GM13976 (cell line): ENCODE measurements at regions not wholly inside any gene's neighbourhood (a gene's known extent, or its start where the extent isn't known, plus 50 kb on each side); places are given as distances from the start of the nearest gene placed in this dataset.

Source experiments
- DNase-seq: peaks from one replicate; pipeline ENCODE4 v3.0.0; 2012; ENCODE audit warnings: low spot score
- CTCF ChIP-seq: IDR thresholded peaks from 2 replicates; pipeline ENCODE4 v1.5.1; 2012; ENCODE audit warnings: borderline replicate concordance, mild to moderate bottlenecking; ENCODE audit not compliant: insufficient read depth; ENCODE audit errors: extremely low read depth, missing control alignments, control extremely low read depth
- in situ Hi-C: fragments of 300-500 bp; cut with MboI; formaldehyde crosslinking; loops from one replicate; pipeline ENCODE4 v1.12.0; 2022; ENCODE audit warnings: low sequenced_read_pairs, mixed read lengths, inconsistent platforms; ENCODE audit not compliant: unreplicated experiment

DNA sequence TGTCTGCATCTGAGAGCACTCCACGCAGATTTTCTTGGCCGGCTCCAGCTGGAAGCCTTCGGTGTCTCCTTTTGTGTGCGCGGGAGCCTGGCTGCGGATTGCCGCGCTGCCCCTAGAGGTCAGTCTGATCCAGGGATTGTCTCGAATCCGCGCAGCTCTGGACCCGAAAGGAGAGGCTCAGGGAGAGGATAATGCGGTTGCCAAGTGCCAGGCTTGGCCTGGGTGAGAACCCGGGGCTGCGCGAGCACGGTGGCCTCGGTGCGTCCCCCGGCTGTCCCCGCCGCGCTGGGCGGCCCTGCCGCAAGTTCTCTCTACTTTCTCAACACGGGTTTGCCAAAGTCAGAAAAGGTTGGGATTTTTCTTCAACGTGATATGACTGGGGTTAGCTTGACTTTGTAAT is 140.9 kb downstream of the ADCYAP1R1 start:
- TF ChIP-seq CTCF = peak; percentile 40
- in situ Hi-C loops = no loop called here
- DNase-seq = peak; percentile 53

GRCh38 chr7:31190906-31191305 is 138.8 kb downstream of the ADCYAP1R1 start:
- no peak for DNase-seq
- in situ Hi-C loops = no loop called here
- no peak for TF ChIP-seq CTCF

DNA sequence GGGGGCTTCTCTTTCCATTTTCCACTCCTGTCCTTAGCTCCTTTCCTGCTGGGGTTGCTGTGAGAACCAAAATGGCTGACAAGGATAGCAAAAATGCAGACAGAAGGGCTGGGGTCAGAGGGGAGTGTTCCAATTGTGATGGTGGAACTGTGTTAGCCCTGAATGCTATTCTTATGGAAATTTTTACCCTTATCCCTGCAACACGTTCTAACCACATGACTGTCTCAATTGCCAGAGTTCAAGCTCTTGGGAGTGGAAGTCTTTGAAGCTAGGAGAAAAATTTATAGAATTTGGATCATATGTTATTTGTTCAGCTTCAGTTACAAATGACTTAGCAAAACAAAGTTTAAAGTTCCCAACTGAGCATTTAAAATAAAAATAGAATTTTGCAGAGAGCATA is 134.1 kb downstream of the ADCYAP1R1 start:
- no peak for DNase-seq
- TF ChIP-seq CTCF = no peak
- in situ Hi-C loops = no loop called here

GRCh38 chr7:31175672-31176071 is 123.6 kb downstream of the ADCYAP1R1 start:
- TF ChIP-seq CTCF = no peak
- in situ Hi-C loops = no loop called here
- DNase-seq = no peak

DNA sequence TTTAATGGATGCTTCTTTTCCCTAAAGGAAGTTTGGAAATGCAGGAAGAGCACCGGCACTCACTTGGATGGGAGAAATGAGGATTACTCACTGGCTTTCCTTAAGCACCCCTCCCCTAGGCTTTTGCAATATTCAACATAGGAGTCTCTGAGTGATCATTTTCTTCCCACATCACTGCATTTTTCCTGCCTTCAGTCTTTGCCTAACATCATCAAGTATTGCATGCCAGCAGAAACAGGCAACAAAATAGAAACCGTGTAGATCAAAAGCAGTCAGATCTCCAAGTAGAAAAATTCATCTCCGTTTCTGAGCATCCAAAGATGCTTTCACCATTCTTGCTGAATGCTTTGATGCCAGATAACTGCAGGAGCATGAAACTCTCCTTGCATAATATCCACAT is 119.9 kb downstream of the ADCYAP1R1 start:
- TF ChIP-seq CTCF = no peak
- in situ Hi-C loops = no loop called here
- DNase-seq = no peak

GRCh38 chr7:31171216-31171785 is 119.2 kb downstream of the ADCYAP1R1 start:
- no peak for TF ChIP-seq CTCF
- in situ Hi-C loops = no loop called here
- DNase-seq = no peak
